Endothelial cell of umbilical vein (primary cell): ENCODE measurements at regions not wholly inside any gene's neighbourhood (a gene's known extent, or its start where the extent isn't known, plus 50 kb on each side); places are given as distances from the start of the nearest gene placed in this dataset.

ENCODE experiments used
- BruUV-seq: library from RNA; stranded (reverse); fragments of 400-500 nt; replicated peaks from 2 replicates; lab custom pipeline; 2021; lab: Mats Ljungman, UMichigan
- CTCF ChIA-PET: fragments of 300-600, 350-600 bp; sonication (Branson Sonifier 250); formaldehyde crosslinking; loops from one replicate; lab custom pipeline; 2021; ENCODE audit warnings: antibody characterized with exemption, inconsistent platforms; lab: Charles Lee
- POLR2A ChIA-PET: fragments of 300-600, 350-600 bp; sonication (Branson Sonifier 250); formaldehyde crosslinking; loops from one replicate; lab custom pipeline; 2021; ENCODE audit warnings: antibody characterized with exemption, inconsistent platforms; lab: Charles Lee
- DNase-seq: peaks from one replicate; pipeline ENCODE4 v3.0.0-alpha.2; 2011; ENCODE audit warnings: low read depth, low spot score
- FAIRE-seq: peaks from 2 replicates; lab custom pipeline; 2011; peaks lifted over from hg19 to GRCh38; lab: Jason Lieb, UNC
- H2AFZ ChIP-seq: 2 replicates; pipeline ENCODE4 v1.6.0; 2012; ENCODE audit warnings: low read depth, low read length, control low read depth, inconsistent platforms
- H3K27ac ChIP-seq: 2 replicates; pipeline ENCODE4 v1.5.1; 2011; ENCODE audit warnings: low read depth, mild to moderate bottlenecking, control low read depth, low read length, moderate library complexity; ENCODE audit not compliant: insufficient read depth
- H3K27me3 ChIP-seq, 2 experiments: 2 replicates each; pipeline versions ENCODE4 v1.6.0 to v1.6.1; 2011; ENCODE audit warnings: low read length in 2 of 2, mixed read lengths in 1 of 2; ENCODE audit not compliant: control insufficient read depth in 2 of 2, insufficient read depth in 2 of 2
- H3K36me3 ChIP-seq, 2 experiments: 2 replicates in 1 of 2; 3 replicates in 1 of 2; pipeline ENCODE4 v1.5.1; 2011; ENCODE audit warnings: low read length in 2 of 2, mild to moderate bottlenecking in 1 of 2, moderate library complexity in 1 of 2; ENCODE audit not compliant: control insufficient read depth in 2 of 2, insufficient read depth in 2 of 2; ENCODE audit errors: extremely low read depth in 1 of 2
- H3K4me1 ChIP-seq: 3 replicates; pipeline ENCODE4 v1.5.1; 2011; ENCODE audit warnings: mild to moderate bottlenecking, low read length; ENCODE audit not compliant: control insufficient read depth, insufficient read depth; ENCODE audit errors: extremely low read depth
- H3K4me2 ChIP-seq: 2 replicates; pipeline ENCODE4 v1.6.1; 2011; ENCODE audit warnings: low read length, control low read depth, mixed read lengths; ENCODE audit not compliant: insufficient read depth
- H3K4me3 ChIP-seq, 3 experiments: fragments of 200-600 bp in 1 of 3; sonication (generic), shearing (Covaris generic) in 1 of 3; replicated peaks in 1 of 3; 2 replicates each; pipeline ENCODE4 v1.5.1; 2011 to 2016; ENCODE audit warnings: control low read depth in 3 of 3, low read length in 3 of 3, mild to moderate bottlenecking in 2 of 3, inconsistent platforms in 1 of 3, low read depth in 1 of 3, moderate library complexity in 1 of 3; ENCODE audit not compliant: insufficient read depth in 1 of 3
- H3K79me2 ChIP-seq: 2 replicates; pipeline ENCODE4 v1.6.0; 2012; ENCODE audit warnings: low read length, inconsistent platforms; ENCODE audit not compliant: control insufficient read depth, insufficient read depth
- H3K9ac ChIP-seq: replicated peaks from 2 replicates; pipeline ENCODE3; 2011; ENCODE audit warnings: low read length, control low read depth; ENCODE audit not compliant: insufficient read depth; ENCODE audit errors: extremely low read depth
- H3K9me1 ChIP-seq: replicated peaks from 3 replicates; pipeline ENCODE4 v1.6.0; 2011; ENCODE audit warnings: mild to moderate bottlenecking, low read length; ENCODE audit not compliant: control insufficient read depth, insufficient read depth; ENCODE audit errors: extremely low read depth
- H3K9me3 ChIP-seq: replicated peaks from 2 replicates; pipeline ENCODE4 v1.5.1; 2012; ENCODE audit warnings: low read length, inconsistent platforms; ENCODE audit not compliant: control insufficient read depth, insufficient read depth
- H4K20me1 ChIP-seq: replicated peaks from 2 replicates; pipeline ENCODE3; 2011; ENCODE audit warnings: mild to moderate bottlenecking, low read length; ENCODE audit not compliant: control insufficient read depth, insufficient read depth; ENCODE audit errors: extremely low read depth
- CTCF ChIP-seq, 2 donors: IDR thresholded peaks; 1 replicate in 1 of 2; 2 replicates in 1 of 2; pipeline ENCODE4 v1.5.1; 2011; ENCODE audit warnings: low read length in 2 of 2, mild to moderate bottlenecking in 2 of 2, moderate library complexity in 2 of 2, control low read depth in 1 of 2, inconsistent platforms in 1 of 2, low read depth in 1 of 2; ENCODE audit not compliant: insufficient read depth in 1 of 2; ENCODE audit errors: extremely low read depth in 1 of 2
- EZH2 ChIP-seq: IDR thresholded peaks from 2 replicates; pipeline ENCODE4 v1.6.1; 2012; ENCODE audit warnings: borderline replicate concordance, low read depth, mild to moderate bottlenecking, moderate library complexity, low read length, inconsistent platforms; ENCODE audit not compliant: severe bottlenecking
- FOS ChIP-seq: IDR thresholded peaks from 2 replicates; pipeline ENCODE4 v1.6.1; 2011; ENCODE audit warnings: mild to moderate bottlenecking, low read length, moderate library complexity, borderline replicate concordance; ENCODE audit not compliant: insufficient read depth
- GATA2 ChIP-seq: IDR thresholded peaks from 2 replicates; pipeline ENCODE4 v1.7.0; 2011; ENCODE audit warnings: low read depth, mild to moderate bottlenecking, moderate library complexity, mixed read lengths, low read length; ENCODE audit not compliant: insufficient read length, insufficient read depth
- JUN ChIP-seq: IDR thresholded peaks from 2 replicates; pipeline ENCODE4 v1.6.1; 2011; ENCODE audit warnings: borderline replicate concordance, low read depth; ENCODE audit not compliant: insufficient read length, insufficient read depth
- MAX ChIP-seq: IDR thresholded peaks from 2 replicates; pipeline ENCODE4 v1.6.1; 2011; ENCODE audit not compliant: insufficient read depth, insufficient read length
- MYC ChIP-seq: IDR thresholded peaks from one replicate; pipeline ENCODE4 v1.6.1; 2011; ENCODE audit warnings: mild to moderate bottlenecking, low read depth, low read length
- POLR2A ChIP-seq: IDR thresholded peaks from 2 replicates; pipeline ENCODE4 v1.6.1; 2012; ENCODE audit warnings: low read depth, mild to moderate bottlenecking, control low read depth, low read length
- POLR2AphosphoS5 ChIP-seq: IDR thresholded peaks from 2 replicates; pipeline ENCODE4 v1.6.1; 2012; ENCODE audit warnings: low read depth, mild to moderate bottlenecking, control low read depth, low read length, moderate library complexity; ENCODE audit not compliant: insufficient read depth
- dilution Hi-C: fragments of 300-500 bp; cut with MboI; formaldehyde crosslinking; loops from one replicate; pipeline ENCODE4 v1.15.0; 2019; ENCODE audit warnings: low sequenced_read_pairs; ENCODE audit not compliant: extremely low pct_ligation_motif_present
- intact Hi-C: fragments of 100-400 bp; cut with micrococcal nuclease; formaldehyde crosslinking; loops from one replicate; pipeline ENCODE4 v1.10.0; 2022

- Histone ChIP-seq H3K27me3 (peaks cover 1 to 3% of the 10 kb centered on the region in 2 experiments), H3K4me2 (no peak overlapping the region), H3K4me3 (no peak overlapping the region), H3K4me1 (no peaks in the 10 kb centered on the region), H3K27ac (no peak overlapping the region), H3K79me2 (no peaks in the 10 kb centered on the region), H2AFZ (no peak overlapping the region), H3K9me3 (no peaks in the 10 kb centered on the region), H3K9me1 (no peaks in the 10 kb centered on the region), H4K20me1 (no peaks in the 10 kb centered on the region), H3K9ac (no peak overlapping the region), H3K36me3 (no peaks in the 10 kb centered on the region)
- DNase-seq (no peak), FAIRE-seq (no peak)
- BruUV-seq, result no TSS peak
- dilution Hi-C loops, result no loop called here
- intact Hi-C loops, result no loop called here
- TF ChIP-seq GATA2 (no peak), POLR2AphosphoS5 (no peak), EZH2 (no peak), FOS (no peak), JUN (no peak), MAX (no peak), POLR2A (no peak), CTCF (IDR thresholded peaks at IDR 0.05; ENCODE audit: extremely low read depth in 1 of 2, insufficient read depth in 1 of 2, low read depth in 1 of 2, low read length in 2 of 2) (no peak), MYC (no peak)
- CTCF ChIA-PET, result interaction anchor here (6.5 kb wide), 1 partner anchor 13 kb away, joined by 30 read pairs; no protein-coding TSS in a partner anchor
- POLR2A ChIA-PET, result no interaction called here
These were observed 129.6 kb upstream of the EEF1E1 start for GRCh38 chr6:8231956-8232355.
